ENCODE measurements at regions not wholly inside any gene's neighbourhood (a gene's known extent, or its start where the extent isn't known, plus 50 kb on each side); places are given as distances from the start of the nearest gene placed in this dataset.

GRCh38 chr11:80620867-80621266, 1180.0 kb upstream of the TENM4 start:
- TF ChIP-seq, protein P1, sequence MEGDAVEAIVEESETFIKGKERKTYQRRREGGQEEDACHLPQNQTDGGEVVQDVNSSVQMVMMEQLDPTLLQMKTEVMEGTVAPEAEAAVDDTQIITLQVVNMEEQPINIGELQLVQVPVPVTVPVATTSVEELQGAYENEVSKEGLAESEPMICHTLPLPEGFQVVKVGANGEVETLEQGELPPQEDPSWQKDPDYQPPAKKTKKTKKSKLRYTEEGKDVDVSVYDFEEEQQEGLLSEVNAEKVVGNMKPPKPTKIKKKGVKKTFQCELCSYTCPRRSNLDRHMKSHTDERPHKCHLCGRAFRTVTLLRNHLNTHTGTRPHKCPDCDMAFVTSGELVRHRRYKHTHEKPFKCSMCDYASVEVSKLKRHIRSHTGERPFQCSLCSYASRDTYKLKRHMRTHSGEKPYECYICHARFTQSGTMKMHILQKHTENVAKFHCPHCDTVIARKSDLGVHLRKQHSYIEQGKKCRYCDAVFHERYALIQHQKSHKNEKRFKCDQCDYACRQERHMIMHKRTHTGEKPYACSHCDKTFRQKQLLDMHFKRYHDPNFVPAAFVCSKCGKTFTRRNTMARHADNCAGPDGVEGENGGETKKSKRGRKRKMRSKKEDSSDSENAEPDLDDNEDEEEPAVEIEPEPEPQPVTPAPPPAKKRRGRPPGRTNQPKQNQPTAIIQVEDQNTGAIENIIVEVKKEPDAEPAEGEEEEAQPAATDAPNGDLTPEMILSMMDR (IDR thresholded peaks at IDR 0.05): no peak
- TF ChIP-seq, protein P2, sequence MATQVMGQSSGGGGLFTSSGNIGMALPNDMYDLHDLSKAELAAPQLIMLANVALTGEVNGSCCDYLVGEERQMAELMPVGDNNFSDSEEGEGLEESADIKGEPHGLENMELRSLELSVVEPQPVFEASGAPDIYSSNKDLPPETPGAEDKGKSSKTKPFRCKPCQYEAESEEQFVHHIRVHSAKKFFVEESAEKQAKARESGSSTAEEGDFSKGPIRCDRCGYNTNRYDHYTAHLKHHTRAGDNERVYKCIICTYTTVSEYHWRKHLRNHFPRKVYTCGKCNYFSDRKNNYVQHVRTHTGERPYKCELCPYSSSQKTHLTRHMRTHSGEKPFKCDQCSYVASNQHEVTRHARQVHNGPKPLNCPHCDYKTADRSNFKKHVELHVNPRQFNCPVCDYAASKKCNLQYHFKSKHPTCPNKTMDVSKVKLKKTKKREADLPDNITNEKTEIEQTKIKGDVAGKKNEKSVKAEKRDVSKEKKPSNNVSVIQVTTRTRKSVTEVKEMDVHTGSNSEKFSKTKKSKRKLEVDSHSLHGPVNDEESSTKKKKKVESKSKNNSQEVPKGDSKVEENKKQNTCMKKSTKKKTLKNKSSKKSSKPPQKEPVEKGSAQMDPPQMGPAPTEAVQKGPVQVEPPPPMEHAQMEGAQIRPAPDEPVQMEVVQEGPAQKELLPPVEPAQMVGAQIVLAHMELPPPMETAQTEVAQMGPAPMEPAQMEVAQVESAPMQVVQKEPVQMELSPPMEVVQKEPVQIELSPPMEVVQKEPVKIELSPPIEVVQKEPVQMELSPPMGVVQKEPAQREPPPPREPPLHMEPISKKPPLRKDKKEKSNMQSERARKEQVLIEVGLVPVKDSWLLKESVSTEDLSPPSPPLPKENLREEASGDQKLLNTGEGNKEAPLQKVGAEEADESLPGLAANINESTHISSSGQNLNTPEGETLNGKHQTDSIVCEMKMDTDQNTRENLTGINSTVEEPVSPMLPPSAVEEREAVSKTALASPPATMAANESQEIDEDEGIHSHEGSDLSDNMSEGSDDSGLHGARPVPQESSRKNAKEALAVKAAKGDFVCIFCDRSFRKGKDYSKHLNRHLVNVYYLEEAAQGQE (IDR thresholded peaks at IDR 0.05; ENCODE audit: insufficient read depth in 1 of 2, low read depth in 2 of 2, low read length in 1 of 2): no peak

Data from Panc1 (cell line).